Stimulated activated CD8-positive, alpha-beta memory T cell treated with anti-CD3 and anti-CD28 coated beads, Interleukin-4, amount 100 ng/mL, for 48 hours (primary cell): ENCODE measurements at regions not wholly inside any gene's neighbourhood (a gene's known extent, or its start where the extent isn't known, plus 50 kb on each side); places are given as distances from the start of the nearest gene placed in this dataset.

Experiments used
- DNase-seq: peaks from one replicate; pipeline ENCODE4 v3.0.0-alpha.2; 2020

DNA sequence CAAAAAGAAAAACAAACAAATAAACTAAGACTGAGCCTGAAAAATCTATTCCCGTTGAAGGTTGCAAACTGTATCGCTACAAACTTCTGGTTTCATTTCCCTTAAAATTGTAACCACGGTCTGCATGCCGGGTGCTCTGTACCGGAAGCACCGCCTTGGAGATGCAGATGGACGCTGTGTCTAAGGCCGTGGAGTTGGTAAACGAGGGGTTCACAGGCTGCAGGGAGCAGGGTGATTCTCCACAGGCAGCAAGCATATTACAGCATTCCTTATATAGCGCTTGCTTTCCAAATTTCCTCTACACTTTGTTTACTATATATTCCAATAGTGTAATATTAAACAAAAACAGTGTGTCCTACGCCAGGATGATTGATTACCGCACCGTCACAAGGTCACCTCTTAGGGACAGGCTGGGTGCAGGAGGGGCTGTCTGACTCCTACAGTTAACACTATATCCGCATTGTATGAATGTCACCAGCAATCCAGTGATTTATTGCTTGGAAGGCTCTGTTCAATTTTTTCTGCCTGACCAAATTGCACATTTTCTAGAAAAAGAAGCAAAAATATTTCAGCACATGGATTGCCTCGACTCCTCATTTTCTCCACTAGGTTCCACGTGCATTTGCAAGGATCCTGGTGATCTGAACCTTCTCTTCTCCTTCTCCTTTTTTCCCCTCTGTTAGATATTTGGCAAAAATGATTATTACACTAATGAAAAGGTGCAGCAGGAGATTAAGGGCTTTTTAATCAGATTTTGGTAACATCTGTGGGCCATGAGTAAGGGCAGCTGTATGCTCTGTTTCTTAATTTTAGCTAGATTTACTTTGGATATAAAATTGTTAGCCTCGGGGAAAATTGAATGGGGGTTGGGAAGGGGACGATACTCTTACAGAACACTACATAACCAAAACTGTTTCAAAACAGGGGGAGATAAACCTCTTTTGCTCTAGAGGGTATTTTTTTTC is 325.8 kb upstream of the MGMT start:
- no peak for DNase-seq

DNA sequence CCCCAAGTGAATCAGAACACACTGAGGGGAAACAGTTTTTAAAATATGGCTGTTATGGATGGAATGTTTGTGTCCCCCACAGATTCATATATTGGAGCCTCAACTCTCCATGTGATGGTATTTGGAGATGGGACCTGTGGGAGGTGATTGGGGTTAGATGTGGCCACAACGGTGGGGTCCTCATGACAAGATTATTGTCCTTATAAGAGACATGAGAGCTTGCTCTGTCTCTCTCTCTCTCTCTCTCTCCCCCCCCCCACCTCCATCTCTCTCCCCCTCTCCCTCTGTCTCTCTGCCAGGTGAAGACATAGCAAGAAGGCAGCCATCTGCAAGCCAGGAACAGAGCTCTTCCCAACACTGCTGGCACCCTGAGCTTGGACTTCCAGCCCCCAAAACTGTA is 315.8 kb upstream of the MGMT start:
- no peak for DNase-seq

DNA sequence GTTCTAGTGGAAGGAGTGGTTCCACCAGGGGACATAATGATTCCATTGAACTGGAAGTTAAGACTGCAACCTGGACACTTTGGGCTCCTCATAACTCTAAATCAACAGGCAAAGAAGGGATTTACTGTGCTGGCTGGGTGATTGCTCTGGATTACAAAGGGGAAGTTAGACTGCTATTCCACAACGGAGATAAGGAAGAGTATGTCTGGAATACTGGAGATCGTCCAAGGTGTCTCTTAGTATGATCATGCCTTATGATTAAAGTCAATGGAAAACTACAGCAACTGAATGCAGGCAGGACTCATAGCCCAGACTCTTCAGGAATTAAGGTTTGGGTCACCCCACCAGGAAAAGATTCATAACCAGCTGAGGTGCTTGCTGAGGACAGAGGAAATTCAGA is 310.6 kb upstream of the MGMT start:
- DNase-seq: no peak

DNA sequence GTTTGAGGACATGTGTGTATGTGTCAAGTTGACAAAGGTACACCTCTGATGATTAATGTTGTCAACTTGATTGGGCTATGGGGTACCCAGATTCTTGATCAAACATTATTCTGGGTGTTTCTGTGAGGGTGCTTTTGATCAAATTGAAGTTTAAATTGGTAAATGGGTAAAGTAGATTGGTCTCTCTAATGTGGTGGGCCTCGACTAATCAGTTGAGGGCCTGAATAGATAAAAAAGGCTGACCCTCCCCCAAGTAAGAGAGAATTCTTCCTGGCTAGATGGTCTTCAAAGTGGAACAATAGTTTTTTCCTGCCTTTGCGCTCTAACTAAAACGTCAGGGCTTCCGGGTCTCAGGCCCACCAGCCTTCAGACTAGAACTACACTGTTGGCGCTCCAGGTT is 309.9 kb upstream of the MGMT start:
- no peak for DNase-seq

DNA sequence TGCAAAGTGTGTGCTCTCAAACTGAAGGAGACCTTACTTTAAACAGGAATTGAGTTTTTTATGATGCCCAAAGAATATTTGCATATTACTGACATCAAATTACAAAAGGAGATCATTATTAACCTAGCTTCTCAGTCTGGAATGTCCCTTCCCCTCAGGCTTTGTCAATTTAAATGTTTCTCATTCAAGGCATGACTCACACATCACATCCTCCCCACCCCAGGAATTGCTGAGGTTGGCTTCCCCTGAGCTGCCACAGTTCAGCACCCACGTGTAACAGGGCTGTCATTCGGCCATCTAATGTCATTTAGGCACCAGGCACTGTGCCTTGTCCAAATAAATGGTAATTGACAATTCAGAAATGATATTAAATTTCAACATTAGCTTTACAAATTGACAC is 305.9 kb upstream of the MGMT start:
- peak; percentile 31 for DNase-seq

DNA sequence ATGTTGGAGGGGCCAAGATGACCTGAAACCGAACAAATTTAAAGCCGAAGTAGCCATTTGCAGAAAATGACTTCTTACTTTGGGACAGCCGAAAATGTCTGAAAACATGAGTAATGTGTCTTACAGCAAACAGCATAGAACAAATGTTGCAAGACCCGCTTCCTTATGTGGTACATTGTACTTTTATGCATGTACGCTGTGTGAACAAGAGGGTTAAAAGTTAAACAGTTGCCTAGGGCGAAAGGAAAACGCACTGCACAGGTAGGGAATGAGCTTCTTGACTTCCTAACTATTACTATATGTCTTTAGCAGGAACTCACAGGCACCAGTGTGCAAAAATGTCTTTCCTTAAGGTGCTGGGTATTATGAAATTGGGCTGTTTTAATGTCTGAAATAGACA is 303.5 kb upstream of the MGMT start:
- DNase-seq: no peak

DNA sequence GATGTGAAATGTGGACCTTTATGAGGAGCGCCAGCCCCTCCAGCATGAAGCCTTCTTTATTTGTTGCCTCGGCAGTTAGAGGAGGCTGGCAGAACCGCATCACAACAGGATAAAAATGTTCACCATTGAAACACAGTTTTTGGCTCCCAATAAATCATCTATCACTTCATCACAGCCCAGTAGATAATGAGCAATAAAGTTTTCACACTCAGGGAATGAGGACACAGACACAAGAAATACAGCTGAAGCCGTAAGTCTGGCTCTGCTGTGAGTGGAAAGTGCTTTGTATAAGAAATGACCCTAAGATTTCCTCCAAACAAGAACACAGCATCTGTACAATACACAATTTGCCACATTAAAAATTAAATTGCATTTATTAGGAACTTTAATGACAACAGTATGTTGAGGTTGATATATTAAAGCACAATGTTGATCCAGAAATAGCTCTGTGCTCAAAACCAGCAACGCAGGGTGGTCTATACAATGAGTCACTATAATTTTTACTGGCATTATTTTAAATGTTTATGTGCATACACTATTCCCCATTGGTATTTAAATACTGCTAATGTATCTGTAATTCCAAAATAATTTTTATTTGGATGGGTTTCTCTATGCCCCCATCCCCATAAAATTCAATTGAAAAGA is 301.8 kb upstream of the MGMT start:
- no peak for DNase-seq

DNA sequence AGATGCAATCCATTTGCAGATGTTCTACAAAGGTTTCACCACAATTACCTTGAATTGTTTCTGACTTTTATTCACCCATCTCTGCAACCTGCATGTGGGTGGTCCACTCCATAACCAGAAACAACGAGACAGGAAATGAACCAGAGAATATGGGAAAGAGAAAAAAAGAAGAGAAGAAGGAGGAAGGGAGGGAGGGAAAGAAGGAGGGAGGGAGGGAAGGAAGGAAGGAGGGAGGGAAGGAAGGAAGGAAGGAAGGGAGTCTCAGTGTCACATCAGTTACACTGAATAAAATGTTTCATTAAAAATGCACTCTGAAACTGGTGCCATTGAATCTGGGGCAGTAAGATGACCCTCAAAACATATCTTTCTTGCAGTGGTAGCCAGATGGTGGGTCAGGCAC is 301.3 kb upstream of the MGMT start:
- DNase-seq: no peak

DNA sequence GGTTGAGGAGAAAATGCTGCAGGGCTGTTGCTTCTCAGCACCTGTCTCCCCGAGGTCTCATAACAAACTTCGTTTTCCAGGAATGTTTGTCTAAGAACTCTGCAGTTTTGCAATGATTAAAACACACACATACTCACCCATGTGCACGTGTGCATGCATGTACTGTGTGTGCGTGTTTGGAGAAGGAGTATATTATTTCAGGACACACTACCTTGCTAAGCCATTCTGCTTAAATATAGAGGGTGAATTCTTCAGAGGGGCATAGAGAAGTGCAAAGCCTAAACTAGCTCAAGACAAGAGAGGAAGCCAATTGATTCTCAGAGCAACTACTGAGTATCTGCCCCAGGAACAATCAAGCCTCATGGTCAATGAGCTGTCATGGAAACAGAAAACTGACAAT is 298.4 kb upstream of the MGMT start:
- DNase-seq: no peak

DNA sequence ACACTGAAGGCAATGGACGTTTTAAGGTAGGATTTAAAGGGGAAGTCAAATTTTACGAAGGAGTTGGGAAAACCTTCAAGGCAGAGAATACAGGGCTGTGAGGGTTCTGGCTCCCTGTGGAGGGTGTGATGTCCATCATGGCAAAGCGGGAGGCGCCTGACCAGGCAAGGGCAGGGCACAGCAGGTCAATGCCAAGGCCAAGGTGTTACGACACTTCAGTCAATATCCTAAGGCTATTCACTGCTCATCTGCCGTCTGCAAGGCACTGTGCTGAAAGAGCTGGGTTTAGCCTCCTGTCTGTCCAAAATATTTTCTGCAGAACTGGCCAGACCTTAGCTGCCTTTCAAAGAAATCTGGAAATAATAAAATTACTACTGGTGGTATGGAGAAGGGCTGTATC is 297.9 kb upstream of the MGMT start:
- DNase-seq: no peak

DNA sequence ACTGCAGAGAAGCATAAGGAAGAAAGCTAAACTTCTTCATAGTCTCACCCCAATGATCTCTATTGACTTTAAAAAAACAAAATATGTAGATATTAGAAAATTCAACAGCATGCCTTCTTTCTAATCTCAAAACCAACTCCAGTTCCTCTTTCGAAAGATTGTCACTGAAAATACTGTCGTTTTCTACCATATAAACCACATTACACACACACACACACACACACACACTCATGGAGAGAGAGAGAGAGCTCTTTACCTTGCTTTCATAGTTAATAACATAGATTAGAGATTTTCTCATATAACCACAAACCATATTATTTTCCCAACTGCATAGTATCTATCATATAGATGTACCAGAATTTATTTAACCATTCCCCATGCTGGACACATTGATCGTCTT is 296.2 kb upstream of the MGMT start:
- no peak for DNase-seq

DNA sequence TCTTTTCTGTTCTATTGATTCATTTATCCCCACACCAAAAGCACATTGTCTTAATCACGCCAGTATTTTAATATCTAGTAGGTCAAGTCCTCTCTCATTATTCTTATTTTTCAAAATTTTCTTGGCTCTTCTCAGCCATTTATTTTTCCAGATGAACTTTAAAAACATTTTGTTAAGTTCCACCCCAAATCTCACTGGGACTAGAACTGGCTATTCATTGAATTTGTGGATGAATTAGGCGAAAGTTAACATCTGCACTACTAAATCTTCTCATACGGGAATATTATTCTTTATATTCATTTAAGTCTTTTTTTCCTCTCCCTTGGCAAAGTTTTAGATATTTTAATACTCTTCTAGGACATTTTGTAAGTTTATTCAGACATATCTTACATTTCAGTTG is 295.2 kb upstream of the MGMT start:
- no peak for DNase-seq

DNA sequence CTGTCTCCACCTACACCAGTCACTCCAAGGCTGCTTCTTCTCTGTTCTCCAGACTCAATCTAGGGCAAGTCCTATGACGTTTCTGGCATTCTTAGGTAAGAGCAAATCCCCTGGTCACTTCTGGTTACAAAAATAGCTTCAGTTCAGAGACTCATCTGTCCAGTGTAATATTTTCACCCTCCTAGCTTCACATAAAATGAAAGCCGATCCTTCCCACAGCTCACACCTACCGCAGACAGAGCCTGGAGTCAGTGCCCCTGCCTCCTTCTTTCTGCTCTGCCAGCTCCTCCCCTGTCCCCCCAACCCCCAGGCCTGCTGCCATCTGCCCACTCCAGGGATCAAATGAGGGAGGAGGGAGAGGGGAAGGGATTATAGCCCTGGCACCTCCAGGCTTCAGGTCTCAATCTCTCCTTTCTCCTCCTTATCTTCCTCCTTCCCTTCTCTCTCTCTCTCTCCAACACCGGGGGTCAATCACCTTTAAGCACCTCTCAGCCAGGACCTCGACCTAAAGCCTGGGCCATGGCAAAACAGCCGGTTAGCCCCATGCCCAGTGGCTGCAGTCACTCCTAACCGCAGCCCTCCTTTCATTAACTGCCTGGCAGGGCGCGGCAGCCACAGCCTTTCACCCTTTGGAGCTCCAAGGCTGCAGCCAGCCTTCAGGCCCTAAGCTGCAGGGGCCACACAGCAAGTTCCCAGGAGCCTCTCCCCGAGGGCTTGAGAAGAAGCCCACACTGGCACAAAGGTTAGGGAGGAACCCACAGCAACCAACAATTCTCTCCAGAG is 292.6 kb upstream of the MGMT start:
- DNase-seq: no peak

DNA sequence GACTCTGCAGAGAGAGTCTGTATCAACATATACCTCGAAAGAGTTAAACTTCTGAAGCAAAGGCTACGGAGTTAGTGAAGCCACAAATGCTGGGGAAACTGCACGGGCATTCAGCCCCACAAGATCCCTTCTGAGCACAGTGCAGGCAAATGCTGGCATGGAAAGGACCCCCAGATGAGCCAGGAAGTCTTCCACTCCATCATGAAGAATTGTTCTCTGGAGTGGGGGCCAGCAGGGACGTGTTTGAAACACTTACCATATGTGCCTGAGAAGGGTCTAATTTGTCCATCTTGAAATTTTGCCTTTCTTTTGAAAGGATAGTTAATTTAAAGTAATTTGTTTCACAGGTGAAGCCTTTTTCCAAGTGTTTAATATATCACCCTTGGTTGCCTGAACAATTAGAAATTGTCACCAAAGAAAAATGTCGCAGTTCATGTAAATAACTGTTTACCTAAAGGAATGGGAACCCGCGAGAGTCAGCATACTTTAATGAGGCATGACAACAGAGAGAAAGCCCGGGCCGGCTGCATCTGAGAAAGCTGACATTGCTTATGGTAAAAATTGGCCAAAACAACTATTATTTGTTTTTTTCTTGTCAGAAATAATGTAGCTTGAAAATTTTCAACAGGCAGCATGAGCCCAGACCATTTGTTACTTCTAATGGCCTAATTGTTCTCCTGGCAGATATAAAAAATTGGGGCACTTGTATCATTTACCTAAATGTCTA is 287.6 kb upstream of the MGMT start:
- no peak for DNase-seq

DNA sequence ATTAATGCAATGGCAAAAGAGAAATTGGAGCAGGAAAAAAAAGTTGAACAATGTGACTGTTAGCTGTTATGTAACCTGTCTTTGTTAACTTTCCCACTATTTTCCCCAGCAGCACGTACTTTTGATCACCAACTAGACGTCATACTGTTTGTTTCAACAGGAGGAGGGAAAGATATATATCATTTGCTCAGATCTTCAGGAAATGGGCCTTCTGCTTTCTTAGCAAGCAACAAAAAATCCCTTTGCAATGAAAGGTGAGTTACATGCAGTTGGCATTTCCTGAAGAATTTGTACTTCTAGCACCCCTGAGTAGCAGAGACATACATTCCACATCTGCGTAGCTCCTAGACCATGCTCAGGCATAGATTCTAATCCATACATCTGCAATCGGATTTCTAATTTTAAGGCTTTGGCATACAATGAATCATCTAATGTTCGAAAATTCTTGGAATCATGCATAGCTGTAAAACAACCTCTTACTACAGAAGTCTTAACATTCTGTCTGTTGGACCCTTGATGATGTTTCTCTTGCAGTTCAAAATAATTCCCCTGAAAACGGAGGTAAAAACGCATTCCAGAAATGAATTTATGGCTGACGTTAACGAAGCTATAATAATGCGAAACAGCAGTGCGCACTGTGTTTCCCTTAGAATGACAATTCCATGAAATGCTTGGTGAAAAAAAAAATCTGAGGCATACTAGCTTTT is 286.9 kb upstream of the MGMT start:
- no peak for DNase-seq

DNA sequence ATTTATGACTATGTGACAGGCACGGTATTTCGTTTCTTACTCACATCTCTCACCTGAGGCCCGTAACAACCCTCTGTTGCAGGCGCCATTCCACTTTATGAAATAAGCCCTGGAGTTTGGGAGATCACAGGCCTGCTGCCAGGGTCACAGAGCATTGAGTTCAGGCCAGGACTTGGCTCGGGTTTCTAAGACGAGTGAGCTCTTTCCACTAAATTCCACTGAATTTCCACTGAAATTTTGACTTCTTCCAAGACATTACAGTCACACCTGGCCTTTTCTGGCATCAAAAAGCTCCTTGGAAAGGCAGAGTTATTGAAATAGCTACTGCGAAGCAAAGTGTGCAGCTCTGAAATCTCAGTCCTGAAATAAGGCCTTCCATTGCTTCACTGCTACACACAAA is 282.8 kb upstream of the MGMT start:
- no peak for DNase-seq

DNA sequence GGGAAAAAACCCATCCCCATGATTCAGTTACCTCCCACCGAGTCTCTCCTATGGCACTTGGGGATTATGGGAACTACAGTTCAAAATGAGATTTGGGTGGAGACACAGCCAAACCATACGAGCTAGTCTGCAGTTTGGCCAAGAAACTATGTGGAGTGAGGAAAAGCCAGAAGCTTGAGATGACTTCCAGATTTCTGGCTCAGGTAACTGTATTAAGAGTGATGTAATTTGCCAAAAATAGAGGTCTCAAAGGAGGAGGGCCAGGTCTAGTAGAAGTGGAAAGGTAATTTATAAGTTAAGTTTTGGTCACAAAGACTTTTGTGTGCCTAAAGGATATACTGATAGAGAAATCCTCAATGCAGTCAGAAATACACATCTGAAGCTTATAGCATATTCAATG is 279.7 kb upstream of the MGMT start:
- DNase-seq: no peak

DNA sequence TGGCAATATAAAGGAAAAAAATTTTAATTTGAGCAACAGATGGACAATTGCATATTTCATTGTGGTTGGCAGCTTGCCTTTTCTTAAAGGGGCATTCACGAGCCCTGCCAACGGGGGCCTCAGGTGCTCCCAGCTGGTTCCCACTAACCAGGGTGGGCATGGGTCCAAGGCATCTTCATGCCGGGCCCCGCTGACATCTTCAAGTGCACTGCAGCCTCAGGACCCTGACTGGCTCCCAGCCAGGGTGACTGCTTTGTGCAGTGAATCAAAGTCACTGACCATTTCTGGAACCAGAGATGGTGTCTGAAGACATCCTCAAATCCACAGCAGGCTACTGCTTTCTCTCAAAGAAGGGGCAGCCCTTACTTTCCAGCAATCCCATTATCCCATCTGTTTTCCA is 275.2 kb upstream of the MGMT start:
- no peak for DNase-seq

DNA sequence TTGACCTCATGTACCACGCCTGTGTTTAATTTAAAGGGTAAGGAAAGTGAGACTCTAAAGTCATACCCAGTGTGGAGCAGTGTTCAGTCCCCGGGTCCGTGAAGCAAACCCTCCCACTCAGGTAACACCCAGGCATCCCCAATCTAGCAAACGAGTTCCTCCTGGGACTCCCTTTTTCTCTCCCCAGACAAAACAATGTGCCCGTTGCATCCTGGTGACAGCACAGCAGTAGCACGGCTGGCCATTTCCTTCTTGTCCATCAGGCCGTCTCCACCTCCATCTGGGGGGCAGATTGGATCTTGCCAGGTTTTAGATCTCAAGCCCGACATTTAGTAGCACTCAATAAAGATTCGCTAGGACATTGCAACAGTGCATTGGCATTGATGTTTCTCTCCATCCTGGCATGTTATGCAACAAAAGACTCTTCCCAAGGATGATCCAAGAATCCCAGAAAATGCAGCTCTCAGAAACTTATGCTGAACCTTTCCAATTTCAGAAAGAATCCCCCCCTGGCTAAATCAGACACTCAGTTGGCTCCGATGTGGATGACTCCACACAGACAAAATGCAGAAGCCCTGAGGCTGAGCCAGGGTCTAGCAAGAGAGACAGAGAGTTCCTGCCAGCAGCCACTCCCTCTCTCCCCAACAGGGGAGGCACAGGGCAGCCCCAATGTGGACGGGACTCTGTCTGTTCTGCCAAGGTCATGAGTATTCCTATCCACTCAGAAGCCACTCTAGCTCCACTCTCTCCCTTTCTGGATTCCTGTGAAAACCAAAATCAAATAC is 274.5 kb upstream of the MGMT start:
- DNase-seq: no peak

DNA sequence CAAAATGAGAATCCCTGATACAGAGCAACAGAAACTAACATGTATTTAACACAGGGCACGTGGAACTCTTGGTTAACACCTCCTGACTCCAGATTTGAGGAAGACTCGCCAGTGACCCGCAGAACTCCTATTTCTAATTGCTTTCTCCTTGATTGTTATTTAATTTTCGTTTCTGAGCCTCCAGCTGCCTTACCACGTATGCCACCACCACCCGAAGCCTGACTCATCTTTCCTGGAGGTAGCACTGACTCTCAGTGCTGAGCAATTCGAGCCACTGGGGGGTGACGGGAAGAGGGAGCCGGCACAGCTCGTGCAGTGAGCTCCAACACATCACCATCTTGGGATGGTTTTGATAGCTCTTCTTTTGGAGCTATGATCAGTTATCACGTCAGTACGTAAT is 273.9 kb upstream of the MGMT start:
- DNase-seq: peak; percentile 47

DNA sequence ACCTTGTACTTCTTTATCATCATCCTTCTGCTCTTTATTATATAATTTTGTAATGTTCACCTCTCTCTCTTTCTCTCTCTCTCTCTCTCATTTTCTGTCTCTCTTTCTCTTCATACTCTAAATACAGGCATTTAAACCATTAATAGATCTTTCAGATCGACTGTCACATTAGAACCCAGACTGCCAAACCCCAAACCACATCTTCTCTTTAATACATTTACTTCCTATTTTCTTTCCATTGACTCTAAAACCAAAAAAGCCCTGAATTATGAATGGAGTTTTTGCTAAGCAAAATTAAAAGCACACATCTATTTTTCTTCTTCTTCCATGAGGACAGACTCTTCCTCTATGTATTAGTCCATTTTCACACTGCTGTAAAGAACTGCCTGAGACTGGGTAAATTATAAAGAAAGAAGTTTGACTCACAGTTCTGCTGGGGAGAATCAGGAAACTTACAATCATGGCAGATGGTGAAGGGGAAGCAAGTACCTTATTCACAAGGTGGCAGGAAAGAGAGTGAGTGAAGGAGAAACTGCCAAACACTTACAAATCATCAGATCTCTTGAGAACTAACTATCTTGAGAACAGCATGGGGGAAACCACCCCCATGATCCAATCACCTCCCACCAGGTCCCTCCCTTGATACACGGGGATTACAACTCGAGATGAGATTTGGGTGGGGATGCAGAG is 272.7 kb upstream of the MGMT start:
- DNase-seq: no peak
